ENCODE measurements at regions not wholly inside any gene's neighbourhood (a gene's known extent, or its start where the extent isn't known, plus 50 kb on each side); places are given as distances from the start of the nearest gene placed in this dataset.

DNA sequence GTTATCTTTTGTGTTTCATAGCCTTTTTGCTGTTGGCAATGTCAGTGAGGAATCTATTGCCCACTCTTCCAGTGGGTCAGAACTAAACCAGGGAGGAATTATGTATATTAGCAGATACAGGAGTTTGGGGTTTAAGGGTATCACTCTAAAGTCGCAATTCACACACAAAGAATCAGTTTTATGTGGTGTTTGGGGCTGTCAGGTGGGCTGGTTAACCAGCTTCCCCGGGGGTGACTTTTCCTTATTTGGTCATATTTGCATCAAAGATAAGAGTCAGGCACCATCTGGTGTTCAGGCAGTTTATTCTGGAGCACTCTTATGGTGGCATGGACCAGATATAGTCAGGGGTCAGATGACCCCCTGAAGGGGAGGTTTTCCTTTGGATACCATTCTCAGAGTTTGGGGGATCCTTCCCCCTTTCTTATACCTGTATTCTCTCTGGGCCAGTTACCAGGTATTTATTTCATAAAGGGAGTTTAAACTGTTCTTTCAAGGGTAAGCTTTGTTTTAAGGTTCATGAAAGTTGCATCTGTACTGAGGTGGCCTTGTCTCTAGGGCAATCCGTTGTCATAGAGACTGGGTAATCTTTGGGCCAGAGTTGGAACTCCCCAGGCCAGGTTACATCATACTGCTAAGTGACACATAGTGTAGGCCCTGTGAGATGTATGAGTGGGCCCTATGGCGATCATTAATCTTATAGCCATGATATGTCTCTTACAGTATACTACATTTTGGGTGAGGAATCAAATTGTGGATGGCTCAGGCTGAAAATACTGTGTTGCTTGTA, 148.2 kb downstream of the RWDD3 start:
- no peaks in the 10 kb centered on the region for H3K9me3 ChIP-seq (ENCODE audit: low read length)
- no peak for DNase-seq
- H3K4me2 ChIP-seq (ENCODE audit: low read length) = no peak overlapping the region
- H3K36me3 ChIP-seq (ENCODE audit: low read depth, low read length) = no peaks in the 10 kb centered on the region
- CTCF ChIA-PET = no interaction called here
- H4K20me1 ChIP-seq (ENCODE audit: low read length) = no peaks in the 10 kb centered on the region
- no peak overlapping the region for H3K9ac ChIP-seq (ENCODE audit: low read length)
- H3K27ac ChIP-seq (ENCODE audit: low read length) = no peak overlapping the region
- H2AFZ ChIP-seq (ENCODE audit: low read length) = no peak overlapping the region
- no peaks in the 10 kb centered on the region for H3F3A ChIP-seq (ENCODE audit: low read length, unreplicated experiment)
- no peak for ATAC-seq
- no peaks in the 10 kb centered on the region for H3K9me2 ChIP-seq (replicated peaks; ENCODE audit: low read length)
- no peaks in the 10 kb centered on the region for H3K4me1 ChIP-seq (ENCODE audit: insufficient read depth, low read length)
- no peaks in the 10 kb centered on the region for H3K79me2 ChIP-seq (ENCODE audit: low read length)
- no TSS peak for BruUV-seq (replicated peaks)
- intact Hi-C loops (cut with micrococcal nuclease) = no loop called here
- H3K4me3 ChIP-seq (ENCODE audit: low read length) = no peak overlapping the region
- POLR2A ChIA-PET (ENCODE audit: unreplicated experiment) = no interaction called here
- TF ChIP-seq EZH2 (IDR thresholded peaks at IDR 0.05; ENCODE audit: low read length, unreplicated experiment) = no peak
- peaks cover 47% of the 10 kb centered on the region for H3K27me3 ChIP-seq (ENCODE audit: low read length)

DNA sequence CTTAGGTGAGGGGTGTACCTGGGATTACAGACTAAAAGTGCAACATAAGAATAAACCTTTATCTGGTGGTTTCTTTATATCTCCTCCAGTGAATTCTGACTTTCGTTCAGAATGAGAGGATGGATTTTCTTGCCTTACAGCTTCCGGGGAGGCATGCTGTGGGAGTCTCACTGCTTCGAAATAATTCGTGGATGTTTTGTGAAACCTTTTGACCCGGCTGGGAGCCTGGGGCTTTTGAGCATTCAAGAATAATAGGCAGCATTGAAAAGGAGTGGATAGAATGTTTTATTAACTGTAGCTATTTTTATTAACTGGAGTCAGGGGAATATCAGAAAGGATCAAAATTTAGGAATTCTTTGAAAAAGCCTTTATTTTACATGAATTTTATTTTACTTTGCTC, 149.1 kb downstream of the RWDD3 start:
- no peak for DNase-seq
- Histone ChIP-seq H3K4me3 (ENCODE audit: low read length) (no peak overlapping the region), H3K9me3 (ENCODE audit: low read length) (no peaks in the 10 kb centered on the region), H3K27ac (ENCODE audit: low read length) (no peak overlapping the region), H3K4me1 (ENCODE audit: insufficient read depth, low read length) (no peaks in the 10 kb centered on the region), H3K79me2 (ENCODE audit: low read length) (no peaks in the 10 kb centered on the region), H3K9me2 (replicated peaks; ENCODE audit: low read length) (no peaks in the 10 kb centered on the region), H3K36me3 (ENCODE audit: low read depth, low read length) (no peaks in the 10 kb centered on the region), H3K27me3 (ENCODE audit: low read length) (peaks cover 38% of the 10 kb centered on the region), H3K9ac (ENCODE audit: low read length) (no peak overlapping the region), H3F3A (ENCODE audit: low read length, unreplicated experiment) (no peaks in the 10 kb centered on the region), H3K4me2 (ENCODE audit: low read length) (no peak overlapping the region), H2AFZ (ENCODE audit: low read length) (no peak overlapping the region), H4K20me1 (ENCODE audit: low read length) (no peaks in the 10 kb centered on the region)
- CTCF ChIA-PET = no interaction called here
- BruUV-seq (replicated peaks) = no TSS peak
- TF ChIP-seq, protein P1, sequence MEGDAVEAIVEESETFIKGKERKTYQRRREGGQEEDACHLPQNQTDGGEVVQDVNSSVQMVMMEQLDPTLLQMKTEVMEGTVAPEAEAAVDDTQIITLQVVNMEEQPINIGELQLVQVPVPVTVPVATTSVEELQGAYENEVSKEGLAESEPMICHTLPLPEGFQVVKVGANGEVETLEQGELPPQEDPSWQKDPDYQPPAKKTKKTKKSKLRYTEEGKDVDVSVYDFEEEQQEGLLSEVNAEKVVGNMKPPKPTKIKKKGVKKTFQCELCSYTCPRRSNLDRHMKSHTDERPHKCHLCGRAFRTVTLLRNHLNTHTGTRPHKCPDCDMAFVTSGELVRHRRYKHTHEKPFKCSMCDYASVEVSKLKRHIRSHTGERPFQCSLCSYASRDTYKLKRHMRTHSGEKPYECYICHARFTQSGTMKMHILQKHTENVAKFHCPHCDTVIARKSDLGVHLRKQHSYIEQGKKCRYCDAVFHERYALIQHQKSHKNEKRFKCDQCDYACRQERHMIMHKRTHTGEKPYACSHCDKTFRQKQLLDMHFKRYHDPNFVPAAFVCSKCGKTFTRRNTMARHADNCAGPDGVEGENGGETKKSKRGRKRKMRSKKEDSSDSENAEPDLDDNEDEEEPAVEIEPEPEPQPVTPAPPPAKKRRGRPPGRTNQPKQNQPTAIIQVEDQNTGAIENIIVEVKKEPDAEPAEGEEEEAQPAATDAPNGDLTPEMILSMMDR (conservative IDR thresholded peaks at IDR 0.05; ENCODE audit: low read depth, low read length) = no peak
- no peak for TF ChIP-seq EZH2 (IDR thresholded peaks at IDR 0.05; ENCODE audit: low read length, unreplicated experiment)
- TF ChIP-seq EZH2phosphoT487 (IDR thresholded peaks at IDR 0.05; ENCODE audit: borderline replicate concordance, low read length) = no peak
- POLR2A ChIA-PET (ENCODE audit: unreplicated experiment) = interaction anchor here (0.7 kb wide), 1 partner anchor 158 kb away, joined by 5 read pairs; no protein-coding TSS in a partner anchor
- intact Hi-C loops (cut with micrococcal nuclease) = no loop called here
- ATAC-seq = no peak

DNA sequence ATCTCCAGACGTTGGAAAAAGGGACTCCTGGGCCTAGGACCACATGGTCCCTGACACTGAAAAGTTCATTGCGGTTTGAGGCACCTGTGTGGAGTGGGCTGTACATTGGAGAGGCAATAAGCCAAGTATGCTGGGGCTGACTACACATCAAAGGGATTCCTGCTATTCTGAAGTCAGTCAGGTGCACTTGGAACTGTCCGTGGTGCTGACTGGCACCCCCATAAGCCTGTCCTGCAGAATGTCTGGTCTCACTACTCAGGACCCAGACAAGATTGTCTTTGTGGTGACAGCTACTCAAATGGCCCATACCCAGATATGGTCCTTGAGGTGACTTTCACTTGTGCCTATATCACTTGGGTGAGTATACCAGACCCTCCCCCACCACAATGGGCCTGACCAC, 150.6 kb downstream of the RWDD3 start:
- H3K79me2 ChIP-seq (ENCODE audit: low read length) = no peaks in the 10 kb centered on the region
- H3K4me2 ChIP-seq (ENCODE audit: low read length) = no peak overlapping the region
- ChIA-PET CTCF (no interaction called here), POLR2A (ENCODE audit: unreplicated experiment) (no interaction called here)
- intact Hi-C loops (cut with micrococcal nuclease) = no loop called here
- H3K27me3 ChIP-seq (ENCODE audit: low read length) = peaks cover 29% of the 10 kb centered on the region
- TF ChIP-seq EZH2 (IDR thresholded peaks at IDR 0.05; ENCODE audit: low read length, unreplicated experiment) (no peak), EZH2phosphoT487 (IDR thresholded peaks at IDR 0.05; ENCODE audit: borderline replicate concordance, low read length) (no peak)
- TF ChIP-seq, protein P1 (conservative IDR thresholded peaks at IDR 0.05; ENCODE audit: low read depth, low read length) = no peak
- no peaks in the 10 kb centered on the region for H4K20me1 ChIP-seq (ENCODE audit: low read length)
- no TSS peak for BruUV-seq (replicated peaks)
- H3K4me1 ChIP-seq (ENCODE audit: insufficient read depth, low read length) = no peaks in the 10 kb centered on the region
- no peaks in the 10 kb centered on the region for H3K9me2 ChIP-seq (replicated peaks; ENCODE audit: low read length)
- H3K9me3 ChIP-seq (ENCODE audit: low read length) = no peaks in the 10 kb centered on the region
- no peak overlapping the region for H3K27ac ChIP-seq (ENCODE audit: low read length)
- no peaks in the 10 kb centered on the region for H3K36me3 ChIP-seq (ENCODE audit: low read depth, low read length)
- H2AFZ ChIP-seq (ENCODE audit: low read length) = no peak overlapping the region
- H3K9ac ChIP-seq (ENCODE audit: low read length) = no peak overlapping the region
- DNase-seq (peak; percentile 36), ATAC-seq (no peak)
- H3F3A ChIP-seq (ENCODE audit: low read length, unreplicated experiment) = no peaks in the 10 kb centered on the region
- H3K4me3 ChIP-seq (ENCODE audit: low read length) = no peak overlapping the region
